ENCODE measurements at regions not wholly inside any gene's neighbourhood (a gene's known extent, or its start where the extent isn't known, plus 50 kb on each side); places are given as distances from the start of the nearest gene placed in this dataset.

DNA sequence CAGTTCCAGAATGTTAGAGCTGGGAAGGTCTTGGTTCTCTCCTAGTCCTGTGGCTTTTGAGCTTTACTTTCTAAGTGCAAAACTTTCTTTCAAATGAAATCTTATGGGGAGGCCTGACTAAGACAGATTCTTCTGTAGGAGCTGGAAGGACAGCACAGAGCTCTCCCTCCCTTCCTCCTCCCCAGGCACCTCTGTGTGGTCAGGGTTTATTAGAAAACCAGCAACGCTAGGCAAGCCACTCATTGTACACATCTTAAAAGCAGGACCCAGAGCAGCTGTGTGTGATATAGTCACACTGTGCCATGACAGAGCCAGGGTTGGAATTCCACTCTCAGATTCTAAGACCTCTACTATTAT, 241.1 kb upstream of the RAB4A start:
- POLR2A ChIA-PET, result interaction anchor here (0.7 to 2.0 kb wide), 5 partner anchors 24 to 192 kb away, joined by 3 to 7 read pairs (median 3); no protein-coding TSS in a partner anchor
- TF ChIP-seq XBP1 (CRISPR knock-in tag; IDR thresholded peaks at IDR 0.05), result no peak
- TF ChIP-seq ZNF121 (CRISPR knock-in tag; IDR thresholded peaks at IDR 0.05), result 0 out of 2 replicates have a peak, but pooled peaks have one; percentile 35
- CTCF ChIA-PET (ENCODE audit: low intra/inter-chr PET ratio, low total read pairs), result no interaction called here
- DNase-seq (ENCODE audit: low spot score) (no peak), ATAC-seq (no peak), FAIRE-seq (no peak)
- BruUV-seq (replicated peaks), result no TSS peak
- Histone ChIP-seq H3K4me2 (ENCODE audit: low read depth, low read length) (no peak overlapping the region), H3K27ac (ENCODE audit: extremely low read length, insufficient read depth, low read length) (peak overlapping the region; percentile 20), H3K36me3 (replicated peaks in 1 of 2; ENCODE audit: control insufficient read depth in 1 of 2, insufficient read depth in 2 of 2, low read length in 2 of 2) (no peaks in the 10 kb centered on the region), H3K79me2 (ENCODE audit: insufficient read depth, low read length) (no peaks in the 10 kb centered on the region), H3K27me3 (ENCODE audit: control insufficient read depth in 1 of 2, insufficient read depth in 2 of 2, low read length in 2 of 2) (no peaks in the 10 kb centered on the region), H3K9ac (ENCODE audit: insufficient read depth, low read depth, low read length) (no peak overlapping the region), H3K4me3 (replicated peaks in 1 of 3; ENCODE audit: insufficient read depth in 1 of 3, low read depth in 2 of 3, low read length in 3 of 3) (no peak overlapping the region), H4K20me1 (ENCODE audit: insufficient read depth, low read length) (no peaks in the 10 kb centered on the region), H2AFZ (ENCODE audit: low read length) (no peak overlapping the region), H3K9me3 (ENCODE audit: low read length) (no peaks in the 10 kb centered on the region), H3K4me1 (ENCODE audit: insufficient read depth, low read length) (peaks cover 93% of the 10 kb centered on the region)
- WGBS (ENCODE audit: low lambda C conversion rate), result 91% methylated on average over 1 of the region's 1 CpG
- intact Hi-C loops (cut with micrococcal nuclease; ENCODE audit: unreplicated experiment) (loop anchor here (10.0 kb wide), 1 partner anchor 195 kb away; no protein-coding TSS in a partner anchor), in situ Hi-C loops (cut with HindIII; ENCODE audit: extremely low pct_ligation_motif_present, low pct_unique_long_range_greater_than_20kb) (no loop called here)

DNA sequence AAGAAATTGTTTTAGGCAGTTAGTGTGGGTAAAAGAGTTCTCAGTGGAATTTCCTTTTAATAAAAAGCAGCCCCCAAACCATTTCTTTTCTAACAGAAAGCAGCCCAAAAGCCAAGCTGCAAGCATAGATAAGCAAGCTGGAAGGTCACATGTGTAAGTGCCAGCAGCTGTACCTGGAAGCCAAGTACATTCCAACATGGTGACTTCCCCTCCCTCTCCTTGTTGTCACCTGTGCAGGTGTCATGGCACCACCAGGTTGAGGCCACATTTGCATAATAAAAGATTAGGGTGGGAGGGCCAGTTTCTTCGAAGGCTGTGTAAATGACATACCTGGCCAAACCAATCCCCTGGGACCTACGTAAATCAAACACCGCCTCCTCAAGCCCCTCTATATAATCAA, 240.3 kb upstream of the RAB4A start:
- Histone ChIP-seq H4K20me1 (ENCODE audit: insufficient read depth, low read length) (no peaks in the 10 kb centered on the region), H3K9me3 (ENCODE audit: low read length) (no peaks in the 10 kb centered on the region), H3K27ac (ENCODE audit: extremely low read length, insufficient read depth, low read length) (peak overlapping the region; percentile 79), H3K79me2 (ENCODE audit: insufficient read depth, low read length) (no peaks in the 10 kb centered on the region), H3K27me3 (ENCODE audit: control insufficient read depth in 1 of 2, insufficient read depth in 2 of 2, low read length in 2 of 2) (no peaks in the 10 kb centered on the region), H3K4me1 (ENCODE audit: insufficient read depth, low read length) (peaks cover 86% of the 10 kb centered on the region), H3K4me2 (ENCODE audit: low read depth, low read length) (no peak overlapping the region), H3K36me3 (replicated peaks in 1 of 2; ENCODE audit: control insufficient read depth in 1 of 2, insufficient read depth in 2 of 2, low read length in 2 of 2) (no peaks in the 10 kb centered on the region), H3K9ac (ENCODE audit: insufficient read depth, low read depth, low read length) (no peak overlapping the region), H2AFZ (ENCODE audit: low read length) (no peak overlapping the region), H3K4me3 (replicated peaks in 1 of 3; ENCODE audit: insufficient read depth in 1 of 3, low read depth in 2 of 3, low read length in 3 of 3) (no peak overlapping the region)
- ChIA-PET POLR2A (interaction anchor here (1.8 to 4.2 kb wide), 2 partner anchors 11 to 100 kb away, joined by 7 to 19 read pairs; no protein-coding TSS in a partner anchor), CTCF (ENCODE audit: low intra/inter-chr PET ratio, low total read pairs) (no interaction called here)
- BruUV-seq (replicated peaks), result no TSS peak
- intact Hi-C loops (cut with micrococcal nuclease; ENCODE audit: unreplicated experiment), result no loop called here
- in situ Hi-C loops (cut with HindIII; ENCODE audit: extremely low pct_ligation_motif_present, low pct_unique_long_range_greater_than_20kb), result no loop called here
- DNase-seq (ENCODE audit: low spot score) (no peak), FAIRE-seq (no peak), ATAC-seq (no peak)
- 100% methylated on average over 3 of the region's 3 CpGs for WGBS (ENCODE audit: low lambda C conversion rate)
- TF ChIP-seq ZEB1 (IDR thresholded peaks at IDR 0.05; ENCODE audit: insufficient replicate concordance, low read depth) (peak; percentile 37), SMAD1 (CRISPR knock-in tag; IDR thresholded peaks at IDR 0.05; ENCODE audit: borderline replicate concordance, low read depth) (no peak)

Data from HepG2 (cell line).